ENCODE measurements at regions not wholly inside any gene's neighbourhood (a gene's known extent, or its start where the extent isn't known, plus 50 kb on each side); places are given as distances from the start of the nearest gene placed in this dataset.

GRCh38 chr2:457262-457661 lies 169.4 kb upstream of the ALKAL2 start:
- Histone ChIP-seq H3F3A (ENCODE audit: low read depth) (no peaks in the 10 kb centered on the region), H3K9ac (no peak overlapping the region), H3K27me3 (no peaks in the 10 kb centered on the region), H2AFZ (replicated peaks) (no peak overlapping the region), H3K4me3 (no peak overlapping the region), H3K9me3 (ENCODE audit: low read depth) (no peaks in the 10 kb centered on the region), H3K36me3 (no peaks in the 10 kb centered on the region), H3K27ac (no peak overlapping the region), H3K4me2 (no peak overlapping the region), H3K79me2 (ENCODE audit: low read depth) (no peaks in the 10 kb centered on the region), H4K20me1 (ENCODE audit: low read depth) (no peaks in the 10 kb centered on the region), H3K4me1 (peaks cover 9% of the 10 kb centered on the region)
- TF ChIP-seq EZH2phosphoT487 (IDR thresholded peaks at IDR 0.05), result no peak
- TF ChIP-seq CTCF (IDR thresholded peaks at IDR 0.05), result no peak
- no peak for TF ChIP-seq EZH2 (IDR thresholded peaks at IDR 0.05)
- Mint-ChIP-seq H3K4me3 (no peak overlapping the region), H3K27ac (no peak overlapping the region), H3K27me3 (ENCODE audit: insufficient read depth, low read depth) (peaks cover 2% of the 10 kb centered on the region), H3K9me3 (peaks cover 18% of the 10 kb centered on the region), H3K4me1 (peaks cover 39% of the 10 kb centered on the region), H3K36me3 (peaks cover 2% of the 10 kb centered on the region)
- no peak for DNase-seq (ENCODE audit: low spot score)

- Histone ChIP-seq H3K79me2 (ENCODE audit: low read depth) (no peaks in the 10 kb centered on the region), H3K27ac (no peak overlapping the region), H3K36me3 (no peaks in the 10 kb centered on the region), H2AFZ (replicated peaks) (no peak overlapping the region), H3K4me3 (no peak overlapping the region), H3K9me3 (ENCODE audit: low read depth) (no peaks in the 10 kb centered on the region), H3K27me3 (no peaks in the 10 kb centered on the region), H3F3A (ENCODE audit: low read depth) (no peaks in the 10 kb centered on the region), H3K4me2 (no peak overlapping the region), H3K4me1 (peaks cover 9% of the 10 kb centered on the region), H4K20me1 (ENCODE audit: low read depth) (no peaks in the 10 kb centered on the region), H3K9ac (no peak overlapping the region)
- peaks cover 2% of the 10 kb centered on the region for H3K27me3 Mint-ChIP-seq (ENCODE audit: insufficient read depth, low read depth)
- no peak for DNase-seq (ENCODE audit: low spot score)
- TF ChIP-seq CTCF (IDR thresholded peaks at IDR 0.05), result no peak
- TF ChIP-seq EZH2 (IDR thresholded peaks at IDR 0.05), result no peak
- no peak for TF ChIP-seq EZH2phosphoT487 (IDR thresholded peaks at IDR 0.05)
- peak overlapping the region; percentile 13 for H3K27ac Mint-ChIP-seq
- peaks cover 2% of the 10 kb centered on the region for H3K36me3 Mint-ChIP-seq
- H3K4me1 Mint-ChIP-seq, result peaks cover 39% of the 10 kb centered on the region
- peaks cover 9% of the 10 kb centered on the region for H3K9me3 Mint-ChIP-seq
- no peak overlapping the region for H3K4me3 Mint-ChIP-seq
These were observed 168.0 kb upstream of the ALKAL2 start for GRCh38 chr2:455913-456312.

DNA sequence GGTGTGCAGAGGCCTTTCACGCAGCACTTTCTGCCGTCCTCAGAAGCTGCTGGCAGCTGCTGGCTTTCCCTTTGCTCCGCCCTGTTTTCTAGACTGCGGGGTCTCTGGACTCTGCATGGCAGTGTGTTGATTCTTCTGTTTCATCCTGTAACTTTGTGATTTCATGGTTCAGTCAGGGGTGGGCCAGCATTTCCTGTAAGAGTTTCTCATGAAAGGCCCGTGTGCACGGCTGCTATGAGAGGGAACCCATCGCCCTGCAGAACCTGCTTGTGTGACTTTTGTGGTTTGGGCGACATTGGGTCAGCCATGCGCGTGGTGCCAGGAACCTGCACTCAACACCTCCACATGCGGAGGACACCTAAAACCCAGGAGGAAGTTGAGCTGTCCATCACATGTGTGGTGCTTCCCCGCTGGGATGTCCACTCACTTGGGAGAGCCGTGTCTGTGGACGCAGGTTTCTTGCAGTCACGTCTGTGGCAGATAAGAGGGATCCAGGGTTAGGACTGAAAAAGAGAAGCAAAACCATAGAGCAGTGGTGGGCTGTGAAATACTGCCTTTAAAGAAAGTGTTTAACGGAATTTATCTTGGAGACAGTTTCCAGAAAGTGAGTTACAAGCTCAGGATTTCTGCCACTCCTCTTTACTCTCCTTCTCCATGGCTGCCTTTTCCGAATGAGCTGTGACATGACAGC lies 167.3 kb upstream of the ALKAL2 start:
- H3K36me3 Mint-ChIP-seq, result no peaks in the 10 kb centered on the region
- Histone ChIP-seq H3K9ac (no peak overlapping the region), H3K4me1 (peaks cover 9% of the 10 kb centered on the region), H3K36me3 (no peaks in the 10 kb centered on the region), H2AFZ (replicated peaks) (peak overlapping the region; percentile 42), H3K79me2 (ENCODE audit: low read depth) (no peaks in the 10 kb centered on the region), H3K27me3 (no peaks in the 10 kb centered on the region), H3F3A (ENCODE audit: low read depth) (no peaks in the 10 kb centered on the region), H3K9me3 (ENCODE audit: low read depth) (no peaks in the 10 kb centered on the region), H4K20me1 (ENCODE audit: low read depth) (no peaks in the 10 kb centered on the region), H3K4me3 (no peak overlapping the region), H3K4me2 (no peak overlapping the region), H3K27ac (no peak overlapping the region)
- H3K4me1 Mint-ChIP-seq, result peaks cover 39% of the 10 kb centered on the region
- peaks cover 2% of the 10 kb centered on the region for H3K27me3 Mint-ChIP-seq (ENCODE audit: insufficient read depth, low read depth)
- TF ChIP-seq CTCF (IDR thresholded peaks at IDR 0.05) (no peak), EZH2 (IDR thresholded peaks at IDR 0.05) (no peak), EZH2phosphoT487 (IDR thresholded peaks at IDR 0.05) (no peak)
- DNase-seq (ENCODE audit: low spot score), result no peak
- peaks cover 6% of the 10 kb centered on the region for H3K9me3 Mint-ChIP-seq
- H3K27ac Mint-ChIP-seq, result no peak overlapping the region
- no peak overlapping the region for H3K4me3 Mint-ChIP-seq
